ENCODE measurements at regions not wholly inside any gene's neighbourhood (a gene's known extent, or its start where the extent isn't known, plus 50 kb on each side); places are given as distances from the start of the nearest gene placed in this dataset.

DNA sequence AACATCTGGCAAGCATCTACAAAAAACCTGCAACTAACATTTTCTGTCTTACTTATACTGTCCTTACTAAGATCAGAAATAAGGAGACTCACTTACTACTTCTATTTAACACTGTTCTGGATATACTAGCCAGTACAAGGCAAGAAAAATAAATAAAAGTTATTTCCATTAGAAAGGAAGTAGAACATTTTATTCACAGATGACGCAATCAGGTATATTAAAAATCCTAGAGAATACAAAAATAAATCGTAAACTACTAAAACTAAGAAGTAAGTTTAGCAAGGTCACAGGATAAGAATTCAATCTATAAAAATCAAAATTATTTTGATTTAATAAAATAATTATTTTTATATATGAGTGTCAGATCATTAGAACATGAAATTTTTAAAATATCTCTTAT, 264.6 kb downstream of the BARHL2 start:
- TF ChIP-seq CTCF (IDR thresholded peaks at IDR 0.05 in 2 of 3, conservative IDR thresholded peaks at IDR 0.05 in 1 of 3; ENCODE audit: borderline replicate concordance in 1 of 3, insufficient read depth in 1 of 3, low read depth in 2 of 3, low read length in 2 of 3) (no peak), EZH2phosphoT487 (IDR thresholded peaks at IDR 0.05; ENCODE audit: borderline replicate concordance) (no peak), CEBPB (IDR thresholded peaks at IDR 0.05; ENCODE audit: low read depth) (no peak), RAD21 (IDR thresholded peaks at IDR 0.05; ENCODE audit: low read depth) (no peak), POLR2AphosphoS5 (IDR thresholded peaks at IDR 0.05; ENCODE audit: low read depth, low read length) (no peak), POLR2A (IDR thresholded peaks at IDR 0.05; ENCODE audit: borderline replicate concordance, extremely low read depth, insufficient read depth, insufficient read length) (no peak), SIN3A (IDR thresholded peaks at IDR 0.05; ENCODE audit: low read depth) (no peak), ATF3 (IDR thresholded peaks at IDR 0.05) (no peak), CBX3 (IDR thresholded peaks at IDR 0.05; ENCODE audit: low read depth) (no peak), EZH2 (IDR thresholded peaks at IDR 0.05) (no peak), JUND (IDR thresholded peaks at IDR 0.05) (no peak), TCF7L2 (IDR thresholded peaks at IDR 0.05; ENCODE audit: borderline replicate concordance, extremely low read depth, insufficient read depth, insufficient read length) (no peak), YY1 (IDR thresholded peaks at IDR 0.05; ENCODE audit: extremely low read depth, insufficient replicate concordance, low read depth, low read length) (no peak)
